ENCODE measurements at regions not wholly inside any gene's neighbourhood (a gene's known extent, or its start where the extent isn't known, plus 50 kb on each side); places are given as distances from the start of the nearest gene placed in this dataset.

DNA sequence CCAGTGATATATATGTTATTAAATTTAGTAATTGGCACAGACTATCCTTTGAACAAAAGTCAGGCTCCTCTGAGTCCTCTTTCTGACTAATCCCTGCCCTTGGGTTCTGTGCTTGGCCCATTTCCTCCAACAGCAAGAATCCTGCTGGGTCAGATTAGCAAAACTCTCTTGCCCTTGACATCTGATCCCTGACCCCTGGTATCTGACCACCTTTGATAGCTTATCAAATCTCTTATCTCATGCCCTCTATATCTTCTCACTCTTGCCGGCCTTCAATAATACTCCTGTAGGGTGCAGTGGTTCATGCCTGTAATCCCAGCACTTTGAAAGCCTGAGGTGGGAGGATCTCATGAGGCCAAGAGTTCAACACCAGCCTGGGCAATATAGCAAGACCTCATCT, 245.5 kb upstream of the FAM47A start:
- Mint-ChIP-seq H3K4me3 (no peak overlapping the region), H3K4me1 (no peaks in the 10 kb centered on the region), H3K27me3 (ENCODE audit: low read depth) (no peaks in the 10 kb centered on the region), H3K36me3 (no peaks in the 10 kb centered on the region), H3K27ac (no peak overlapping the region), H3K9me3 (peaks cover 15% of the 10 kb centered on the region)
- TF ChIP-seq, protein P1, sequence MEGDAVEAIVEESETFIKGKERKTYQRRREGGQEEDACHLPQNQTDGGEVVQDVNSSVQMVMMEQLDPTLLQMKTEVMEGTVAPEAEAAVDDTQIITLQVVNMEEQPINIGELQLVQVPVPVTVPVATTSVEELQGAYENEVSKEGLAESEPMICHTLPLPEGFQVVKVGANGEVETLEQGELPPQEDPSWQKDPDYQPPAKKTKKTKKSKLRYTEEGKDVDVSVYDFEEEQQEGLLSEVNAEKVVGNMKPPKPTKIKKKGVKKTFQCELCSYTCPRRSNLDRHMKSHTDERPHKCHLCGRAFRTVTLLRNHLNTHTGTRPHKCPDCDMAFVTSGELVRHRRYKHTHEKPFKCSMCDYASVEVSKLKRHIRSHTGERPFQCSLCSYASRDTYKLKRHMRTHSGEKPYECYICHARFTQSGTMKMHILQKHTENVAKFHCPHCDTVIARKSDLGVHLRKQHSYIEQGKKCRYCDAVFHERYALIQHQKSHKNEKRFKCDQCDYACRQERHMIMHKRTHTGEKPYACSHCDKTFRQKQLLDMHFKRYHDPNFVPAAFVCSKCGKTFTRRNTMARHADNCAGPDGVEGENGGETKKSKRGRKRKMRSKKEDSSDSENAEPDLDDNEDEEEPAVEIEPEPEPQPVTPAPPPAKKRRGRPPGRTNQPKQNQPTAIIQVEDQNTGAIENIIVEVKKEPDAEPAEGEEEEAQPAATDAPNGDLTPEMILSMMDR (IDR thresholded peaks at IDR 0.05; ENCODE audit: unreplicated experiment) = no peak
- no peak for DNase-seq (ENCODE audit: low spot score in 2 of 2, unreplicated experiment in 2 of 2)

DNA sequence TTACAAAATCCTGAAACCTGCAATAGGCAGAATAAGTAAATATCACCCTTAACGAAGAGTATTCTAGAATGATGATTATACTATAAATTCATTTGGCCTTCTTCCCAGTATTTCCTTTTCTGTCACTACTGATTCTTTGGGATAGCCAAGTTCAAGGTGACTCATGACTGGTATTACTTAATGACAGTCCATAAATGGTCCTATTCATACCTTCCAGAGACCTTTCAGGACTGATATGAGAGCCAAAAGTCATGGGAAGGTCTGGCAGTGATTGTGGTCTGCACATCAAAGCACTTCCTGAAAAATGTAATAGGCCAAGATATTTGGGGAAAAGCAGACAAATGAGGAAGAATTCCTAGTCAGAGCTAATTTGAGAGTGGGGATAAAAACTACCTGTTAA, 239.6 kb upstream of the FAM47A start:
- H3K4me3 Mint-ChIP-seq = no peak overlapping the region
- H3K36me3 Mint-ChIP-seq = no peaks in the 10 kb centered on the region
- no peak overlapping the region for H3K27ac Mint-ChIP-seq
- no peaks in the 10 kb centered on the region for H3K4me1 Mint-ChIP-seq
- no peaks in the 10 kb centered on the region for H3K27me3 Mint-ChIP-seq (ENCODE audit: low read depth)
- TF ChIP-seq, protein P1 (IDR thresholded peaks at IDR 0.05; ENCODE audit: unreplicated experiment) = no peak
- no peak for DNase-seq (ENCODE audit: low spot score in 2 of 2, unreplicated experiment in 2 of 2)
- peaks cover 21% of the 10 kb centered on the region for H3K9me3 Mint-ChIP-seq

DNA sequence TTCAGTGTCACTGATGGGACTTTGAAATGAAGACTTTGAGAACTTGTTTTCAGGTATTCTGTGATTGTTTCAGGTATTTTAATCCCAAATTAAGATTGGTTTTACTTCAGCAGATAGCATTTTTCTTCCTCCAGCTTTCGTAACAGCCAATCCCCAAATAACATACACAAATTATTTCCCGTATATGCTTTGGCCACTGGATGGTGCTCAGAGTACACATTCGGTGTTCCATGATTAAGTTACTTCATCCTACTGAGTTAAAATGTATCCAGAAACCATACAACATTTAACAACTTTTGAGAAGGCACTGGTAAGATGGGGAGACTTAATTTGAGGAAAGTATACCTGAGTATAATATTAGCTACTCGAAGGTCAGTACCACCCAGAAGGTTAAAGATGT, 233.4 kb upstream of the FAM47A start:
- Mint-ChIP-seq H3K36me3 (no peaks in the 10 kb centered on the region), H3K4me3 (no peak overlapping the region), H3K27ac (no peak overlapping the region), H3K4me1 (peaks cover 17% of the 10 kb centered on the region), H3K27me3 (ENCODE audit: low read depth) (no peaks in the 10 kb centered on the region), H3K9me3 (peaks cover 5% of the 10 kb centered on the region)
- TF ChIP-seq, protein P1 (IDR thresholded peaks at IDR 0.05; ENCODE audit: unreplicated experiment) = no peak
- no peak for DNase-seq (ENCODE audit: low spot score in 2 of 2, unreplicated experiment in 2 of 2)

DNA sequence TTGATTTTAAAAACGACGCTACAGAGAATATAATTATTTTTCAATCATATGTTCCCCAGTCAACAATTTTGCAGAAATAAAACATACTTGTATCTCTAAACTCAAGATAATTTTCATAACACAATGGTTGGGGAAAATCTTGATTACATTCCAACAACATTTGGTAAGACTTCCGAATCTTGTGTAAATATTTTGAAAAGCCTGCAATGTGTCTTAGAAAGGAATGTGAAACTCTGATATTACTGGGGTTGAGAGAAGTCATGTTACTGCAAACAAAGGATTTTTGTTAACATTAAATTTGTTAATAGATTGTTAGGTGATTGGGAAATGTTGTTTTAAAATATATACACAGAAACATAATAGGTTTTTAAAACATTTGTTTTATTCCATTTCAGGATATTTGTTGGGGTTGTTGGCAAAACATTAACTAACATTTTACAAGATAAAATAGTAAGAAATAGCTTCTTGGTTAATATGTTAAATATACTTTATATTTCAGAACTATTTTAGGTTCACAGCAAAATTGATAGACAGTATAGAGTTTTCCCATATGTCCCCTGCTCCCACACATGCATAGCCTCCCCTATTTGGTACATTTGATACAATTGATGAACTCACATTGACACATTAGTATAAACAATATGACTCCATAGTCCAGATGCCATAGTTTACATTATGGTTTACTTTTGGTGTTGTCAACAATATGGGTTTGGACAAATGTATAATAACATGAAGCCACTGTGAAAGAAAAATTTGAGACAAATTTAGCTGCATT, 218.6 kb upstream of the FAM47A start:
- H3K27me3 Mint-ChIP-seq (ENCODE audit: low read depth) = no peaks in the 10 kb centered on the region
- no peaks in the 10 kb centered on the region for H3K36me3 Mint-ChIP-seq
- H3K27ac Mint-ChIP-seq = peak overlapping the region; percentile 72
- DNase-seq (ENCODE audit: low spot score in 2 of 2, unreplicated experiment in 2 of 2) = no peak
- peaks cover 11% of the 10 kb centered on the region for H3K4me1 Mint-ChIP-seq
- no peak overlapping the region for H3K4me3 Mint-ChIP-seq
- H3K9me3 Mint-ChIP-seq = peaks cover 4% of the 10 kb centered on the region
- TF ChIP-seq, protein P1 (IDR thresholded peaks at IDR 0.05; ENCODE audit: unreplicated experiment) = no peak

DNA sequence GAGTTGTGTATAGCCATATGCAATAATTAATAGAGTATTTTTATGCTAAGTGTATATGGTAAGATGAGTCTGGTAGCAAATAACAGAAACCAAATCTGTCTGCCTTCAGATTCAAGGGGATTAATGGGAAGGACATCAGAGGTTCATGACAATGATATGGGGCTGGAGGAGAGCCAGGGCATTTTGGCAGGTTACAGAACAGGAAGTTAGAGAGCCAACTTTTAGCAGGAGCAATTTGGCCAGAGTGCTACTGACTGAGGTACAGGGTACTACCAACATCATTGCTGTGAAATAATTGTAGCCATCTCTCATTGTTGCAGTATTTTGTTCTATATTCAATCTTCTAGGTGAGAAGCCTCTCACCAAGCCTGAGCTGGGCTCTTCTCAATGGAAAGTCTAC, 210.9 kb upstream of the FAM47A start:
- DNase-seq (ENCODE audit: low spot score in 2 of 2, unreplicated experiment in 2 of 2) = no peak
- no peak overlapping the region for H3K4me3 Mint-ChIP-seq
- H3K9me3 Mint-ChIP-seq = peaks cover 20% of the 10 kb centered on the region
- H3K27me3 Mint-ChIP-seq (ENCODE audit: low read depth) = no peaks in the 10 kb centered on the region
- H3K27ac Mint-ChIP-seq = no peak overlapping the region
- TF ChIP-seq, protein P1 (IDR thresholded peaks at IDR 0.05; ENCODE audit: unreplicated experiment) = no peak
- H3K4me1 Mint-ChIP-seq = no peaks in the 10 kb centered on the region
- no peaks in the 10 kb centered on the region for H3K36me3 Mint-ChIP-seq
